HCT116 (cell line): ENCODE measurements at regions not wholly inside any gene's neighbourhood (a gene's known extent, or its start where the extent isn't known, plus 50 kb on each side); places are given as distances from the start of the nearest gene placed in this dataset.

Experiments used
- ATAC-seq: fragments of 200-7000 bp; cut with Tn5 transposase; 2 replicates; pipeline ENCODE4 v1.9.1; 2020; ENCODE audit warnings: mild to moderate bottlenecking, moderate library complexity
- BruUV-seq: library from RNA; stranded (reverse); fragments of 400-500 nt; replicated peaks from 2 replicates; lab custom pipeline; 2021; lab: Mats Ljungman, UMichigan
- CTCF ChIA-PET: fragments of 300-600 bp; sonication (Branson Sonifier 250); formaldehyde crosslinking; loops from one replicate; lab custom pipeline; 2021; ENCODE audit warnings: antibody characterized with exemption; lab: Charles Lee
- POLR2A ChIA-PET: fragments of 300-600, 350-600 bp; sonication (Branson Sonifier 250); formaldehyde crosslinking; loops from one replicate; lab custom pipeline; 2021; ENCODE audit warnings: antibody characterized with exemption; lab: Charles Lee
- RAD21 ChIA-PET, 2 experiments: fragments of 300-600 bp; sonication (Branson Sonifier 250); formaldehyde crosslinking; loops; one replicate each; lab custom pipeline; 2023; ENCODE audit warnings: low total read pairs in 2 of 2; ENCODE audit not compliant: uncharacterized antibody in 2 of 2, unreplicated experiment in 2 of 2, low non-redundant PET in 1 of 2; lab: Charles Lee
- DNase-seq: peaks from one replicate; pipeline ENCODE4 v3.0.0-alpha.2; 2010; ENCODE audit warnings: low read depth, low spot score
- H2AFZ ChIP-seq: fragments of 200-600 bp; shearing (Covaris generic), sonication (generic); 2 replicates; pipeline ENCODE4 v1.6.1; 2017; ENCODE audit warnings: low read depth, mixed run types, mixed read lengths, antibody characterized with exemption, low read length; ENCODE audit not compliant: poor library complexity, severe bottlenecking
- H3K27ac ChIP-seq: 2 replicates; pipeline ENCODE4 v1.5.1; 2012; ENCODE audit warnings: low read depth, low read length
- H3K27me3 ChIP-seq: fragments of 200-600 bp; sonication (generic); 2 replicates; pipeline ENCODE4 v1.6.1; 2016; ENCODE audit warnings: mixed run types, low read length, mixed read lengths; ENCODE audit not compliant: insufficient read depth
- H3K36me3 ChIP-seq, 2 experiments: fragments of 200-500 bp in 1 of 2; fragments of 200-600 bp in 1 of 2; sonication (Bioruptor generic) in 1 of 2; sonication (generic) in 1 of 2; 2 replicates each; pipeline versions ENCODE4 v1.5.1 to v1.6.1; 2014 to 2016; ENCODE audit warnings: low read length in 2 of 2, inconsistent platforms in 1 of 2, mixed read lengths in 1 of 2, mixed run types in 1 of 2; ENCODE audit not compliant: insufficient read depth in 2 of 2, control insufficient read depth in 1 of 2
- H3K4me1 ChIP-seq, 2 experiments: fragments of 200-600 bp in 1 of 2; sonication (generic) in 1 of 2; 2 replicates each; pipeline versions ENCODE4 v1.5.1 to v1.6.1; 2012 to 2017; ENCODE audit warnings: low read length in 2 of 2, inconsistent platforms in 1 of 2, mild to moderate bottlenecking in 1 of 2, mixed read lengths in 1 of 2, mixed run types in 1 of 2, moderate library complexity in 1 of 2; ENCODE audit not compliant: insufficient read depth in 2 of 2, control insufficient read depth in 1 of 2
- H3K4me2 ChIP-seq: fragments of 200-600 bp; sonication (generic); 2 replicates; pipeline ENCODE4 v1.6.1; 2017; ENCODE audit warnings: mixed run types, low read length, mixed read lengths
- H3K4me3 ChIP-seq, 2 experiments: fragments of 200-600 bp in 1 of 2; sonication (generic) in 1 of 2; replicated peaks in 1 of 2; 2 replicates each; pipeline ENCODE4 v1.5.1; 2011 to 2016; ENCODE audit warnings: low read length in 2 of 2, control low read depth in 1 of 2, low read depth in 1 of 2, mild to moderate bottlenecking in 1 of 2, mixed read lengths in 1 of 2, mixed run types in 1 of 2
- H3K79me2 ChIP-seq: fragments of 200-600 bp; sonication (generic); 2 replicates; pipeline ENCODE4 v1.6.1; 2017; ENCODE audit warnings: mild to moderate bottlenecking, mixed run types, low read length, moderate library complexity, mixed read lengths; ENCODE audit not compliant: insufficient read depth
- H3K9ac ChIP-seq: fragments of 200-600 bp; sonication (generic); 2 replicates; pipeline ENCODE4 v1.6.1; 2016; ENCODE audit warnings: low read length, mixed read lengths
- H3K9me2 ChIP-seq: fragments of 200-600 bp; sonication (generic), shearing (Covaris generic); 2 replicates; pipeline ENCODE4 v1.6.1; 2017; ENCODE audit warnings: mixed run types, mild to moderate bottlenecking, moderate library complexity; ENCODE audit not compliant: insufficient read depth
- H3K9me3 ChIP-seq, 2 experiments: fragments of 200-500 bp in 1 of 2; fragments of 200-600 bp in 1 of 2; sonication (Bioruptor generic) in 1 of 2; sonication (generic) in 1 of 2; 2 replicates each; pipeline ENCODE4 v1.6.1; 2014 to 2017; ENCODE audit warnings: low read length in 2 of 2, mixed read lengths in 2 of 2, inconsistent platforms in 1 of 2, low read depth in 1 of 2, mild to moderate bottlenecking in 1 of 2, mixed run types in 1 of 2, moderate library complexity in 1 of 2; ENCODE audit not compliant: control insufficient read depth in 1 of 2, insufficient read depth in 1 of 2
- H4K20me1 ChIP-seq: fragments of 200-600 bp; sonication (generic), shearing (Covaris generic); 2 replicates; pipeline ENCODE4 v1.6.1; 2017; ENCODE audit warnings: mixed run types, mild to moderate bottlenecking, moderate library complexity; ENCODE audit not compliant: insufficient read depth
- CBX3 ChIP-seq: IDR thresholded peaks from 2 replicates; pipeline ENCODE4 v1.6.1; 2012; ENCODE audit warnings: low read depth
- CEBPB ChIP-seq: IDR thresholded peaks from 2 replicates; pipeline ENCODE4 v1.6.1; 2012; ENCODE audit warnings: low read depth
- EGR1 ChIP-seq: IDR thresholded peaks from 2 replicates; pipeline ENCODE4 v1.6.1; 2012; ENCODE audit warnings: low read depth
- ELF1 ChIP-seq: IDR thresholded peaks from 2 replicates; pipeline ENCODE4 v1.6.1; 2012; ENCODE audit warnings: low read depth, borderline replicate concordance
- EZH2 ChIP-seq: fragments of 200-600 bp; sonication (generic); IDR thresholded peaks from 2 replicates; pipeline ENCODE4 v1.6.1; 2017; ENCODE audit warnings: antibody characterized with exemption, mixed run types
- EZH2phosphoT487 ChIP-seq: fragments of 200-600 bp; IDR thresholded peaks from 2 replicates; pipeline ENCODE4 v1.6.1; 2018; ENCODE audit warnings: antibody characterized with exemption, borderline replicate concordance
- FOSL1 ChIP-seq: IDR thresholded peaks from 2 replicates; pipeline ENCODE4 v1.6.1; 2012; ENCODE audit warnings: low read depth
- JUND ChIP-seq: IDR thresholded peaks from 2 replicates; pipeline ENCODE4 v1.6.1; 2012
- MAX ChIP-seq: IDR thresholded peaks from 2 replicates; pipeline ENCODE4 v1.6.1; 2012
- POLR2A ChIP-seq: IDR thresholded peaks from 2 replicates; pipeline ENCODE4 v1.7.0; 2011; ENCODE audit warnings: borderline replicate concordance; ENCODE audit not compliant: insufficient read depth, insufficient read length; ENCODE audit errors: extremely low read depth
- POLR2AphosphoS5 ChIP-seq: IDR thresholded peaks from 2 replicates; pipeline ENCODE4 v1.6.1; 2011; ENCODE audit warnings: mild to moderate bottlenecking, low read depth, low read length, moderate library complexity
- RAD21 ChIP-seq: IDR thresholded peaks from 2 replicates; pipeline ENCODE4 v1.6.1; 2012; ENCODE audit warnings: low read depth, mild to moderate bottlenecking
- REST ChIP-seq: IDR thresholded peaks from 2 replicates; pipeline ENCODE4 v1.6.1; 2012; ENCODE audit warnings: low read depth
- SIN3A ChIP-seq: IDR thresholded peaks from 2 replicates; pipeline ENCODE4 v1.6.1; 2012; ENCODE audit warnings: low read depth
- SP1 ChIP-seq: IDR thresholded peaks from 2 replicates; pipeline ENCODE4 v1.6.1; 2012; ENCODE audit warnings: low read depth
- SRF ChIP-seq: IDR thresholded peaks from 2 replicates; pipeline ENCODE4 v1.6.1; 2012; ENCODE audit warnings: low read depth
- YY1 ChIP-seq: IDR thresholded peaks from 2 replicates; pipeline ENCODE4 v1.6.1; 2011; ENCODE audit warnings: low read length, low read depth, moderate library complexity, mild to moderate bottlenecking; ENCODE audit not compliant: insufficient replicate concordance; ENCODE audit errors: extremely low read depth
- ZBTB33 ChIP-seq: IDR thresholded peaks from 2 replicates; pipeline ENCODE4 v1.6.1; 2011; ENCODE audit warnings: mild to moderate bottlenecking, low read length, moderate library complexity; ENCODE audit not compliant: insufficient replicate concordance; ENCODE audit errors: extremely low read depth
- ZFX ChIP-seq: fragments of 450-650 bp; IDR thresholded peaks from 2 replicates; pipeline ENCODE4 v1.6.1; 2017
- ZNF274 ChIP-seq: fragments of 200-500 bp; sonication (Bioruptor generic); IDR thresholded peaks from 2 replicates; pipeline ENCODE4 v1.6.1; 2014; ENCODE audit warnings: mild to moderate bottlenecking, low read depth, low read length, inconsistent platforms
- intact Hi-C: fragments of 100-400 bp; cut with micrococcal nuclease; formaldehyde crosslinking; loops from 2 replicates; pipeline ENCODE4 v1.10.0; 2022

DNA sequence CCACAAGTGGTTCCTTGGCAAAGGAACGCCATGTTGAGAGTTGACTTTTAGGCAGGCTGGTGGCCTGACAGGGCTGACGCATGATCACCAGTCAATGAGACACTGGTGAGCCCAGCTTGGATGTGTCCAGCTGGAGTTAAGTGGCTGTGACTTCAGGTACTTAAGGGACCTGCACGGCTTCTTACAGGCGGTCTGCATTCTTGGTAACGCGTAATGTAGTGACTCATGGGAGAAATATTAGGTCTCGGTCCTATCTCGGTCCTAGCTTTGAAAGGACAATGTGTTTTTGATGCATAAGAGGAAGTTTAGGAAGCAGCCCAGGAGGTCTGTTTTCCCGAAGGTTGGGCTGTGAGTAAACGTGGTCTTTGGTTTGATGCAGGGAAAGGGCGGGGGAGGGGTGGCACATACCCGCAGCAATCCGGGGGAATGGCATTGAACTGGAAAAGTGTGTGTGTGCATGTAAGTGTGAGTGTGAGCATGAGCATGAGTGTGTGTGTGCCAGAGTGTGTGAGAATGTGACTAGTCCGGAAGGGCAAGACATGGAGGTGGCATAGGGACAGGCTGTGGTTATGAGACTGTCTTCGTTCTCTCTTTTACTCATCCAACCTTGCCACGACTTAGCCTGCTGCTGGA, 55.3 kb downstream of the FAM43A start:
- Histone ChIP-seq H3K9ac (peak overlapping the region; percentile 48), H3K4me1 (peaks cover 21 to 45% of the 10 kb centered on the region in 2 experiments), H3K27ac (peak overlapping the region; percentile 67), H3K9me3 (no peaks in the 10 kb centered on the region), H3K36me3 (no peaks in the 10 kb centered on the region)
- ChIA-PET POLR2A (interaction anchor here (0.7 to 1.5 kb wide), 3 partner anchors 23 to 160 kb away, joined by 3 to 4 read pairs (median 4); no protein-coding TSS in a partner anchor), RAD21 (interaction anchor here (0.6 to 1.1 kb wide), 6 partner anchors 29 to 608 kb away, joined by 3 to 6 read pairs (median 4); partner anchors contain the start of gene LSG1 (in 1 of the 2))
- BruUV-seq = no TSS peak
- intact Hi-C loops = loop anchor here (2.0 kb wide), 1 partner anchor 58 kb away; no protein-coding TSS in a partner anchor
- ATAC-seq = peak; percentile 86
- TF ChIP-seq EGR1 (no peak; the same call in 1 of the 2 replicates), POLR2AphosphoS5 (peak; percentile 44; the same call in 1 of the 2 replicates), SRF (0 out of 2 replicates have a peak, but pooled peaks have one; percentile 40), JUND (peak; percentile 97), RAD21 (no peak), CEBPB (no peak; the same call in 1 of the 2 replicates), REST (no peak), EZH2phosphoT487 (no peak), SIN3A (peak; percentile 77), MAX (peak; percentile 62), ZNF274 (no peak), ZBTB33 (no peak), EZH2 (no peak), ZFX (no peak), CBX3 (peak; percentile 17; the same call in 1 of the 2 replicates), YY1 (peak; percentile 37), SP1 (peak; percentile 79), POLR2A (no peak), FOSL1 (peak; percentile 92), ELF1 (no peak)
- TF ChIP-seq, all 23 proteins: peak for 9
- CTCF ChIA-PET = interaction anchor here (1.1 kb wide), 1 partner anchor 69 kb away, joined by 4 read pairs; the partner anchor contains the start of gene LSG1
- H3K79me2 ChIP-seq = no peaks in the 10 kb centered on the region
- H3K4me3 ChIP-seq = peak overlapping the region; percentile 28 to 56
- peak overlapping the region; percentile 87 for H3K4me2 ChIP-seq
- H2AFZ ChIP-seq = peak overlapping the region; percentile 87
- H3K9me2 ChIP-seq = no peaks in the 10 kb centered on the region
- peak; percentile 91 for DNase-seq
- H4K20me1 ChIP-seq = no peaks in the 10 kb centered on the region
- peaks cover 8% of the 10 kb centered on the region; the same call in 1 of the 2 replicates for H3K27me3 ChIP-seq
